Colon (tissue), 2 donors: ENCODE measurements at regions not wholly inside any gene's neighbourhood (a gene's known extent, or its start where the extent isn't known, plus 50 kb on each side); places are given as distances from the start of the nearest gene placed in this dataset.

ENCODE experiments used
- FAIRE-seq: peaks from 2 replicates; lab custom pipeline; 2012; peaks lifted over from hg19 to GRCh38; lab: Jason Lieb, UNC
- donor health status: control.
- donor health status: control.

DNA sequence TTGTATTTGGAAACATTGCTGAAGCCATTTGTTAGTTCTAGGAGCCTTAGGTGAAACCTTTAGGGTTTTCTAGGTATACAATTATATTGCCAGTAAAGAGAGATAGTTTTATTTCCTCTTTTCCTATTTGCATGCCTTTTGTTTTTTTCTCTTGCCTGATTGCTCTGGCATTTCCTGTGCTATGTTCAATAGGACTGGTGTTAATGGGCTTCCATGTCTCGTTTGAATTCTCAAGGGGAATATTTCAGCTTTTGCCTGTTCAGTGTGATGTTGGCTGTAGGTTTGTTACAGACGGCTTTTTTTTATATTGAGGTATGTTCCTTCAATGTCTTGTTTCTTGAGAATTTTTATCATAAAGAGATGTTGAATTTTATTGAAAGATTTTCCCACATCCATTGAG is 1054.9 kb upstream of the NXPH2 start:
- FAIRE-seq, result no peak

- FAIRE-seq, result no peak
These were observed 1047.8 kb upstream of the NXPH2 start for GRCh38 chr2:139828011-139828410.

- no peak for FAIRE-seq
These were observed 1045.5 kb upstream of the NXPH2 start for GRCh38 chr2:139825726-139826125.

GRCh38 chr2:139819273-139819796 is 1039.1 kb upstream of the NXPH2 start:
- no peak for FAIRE-seq

DNA sequence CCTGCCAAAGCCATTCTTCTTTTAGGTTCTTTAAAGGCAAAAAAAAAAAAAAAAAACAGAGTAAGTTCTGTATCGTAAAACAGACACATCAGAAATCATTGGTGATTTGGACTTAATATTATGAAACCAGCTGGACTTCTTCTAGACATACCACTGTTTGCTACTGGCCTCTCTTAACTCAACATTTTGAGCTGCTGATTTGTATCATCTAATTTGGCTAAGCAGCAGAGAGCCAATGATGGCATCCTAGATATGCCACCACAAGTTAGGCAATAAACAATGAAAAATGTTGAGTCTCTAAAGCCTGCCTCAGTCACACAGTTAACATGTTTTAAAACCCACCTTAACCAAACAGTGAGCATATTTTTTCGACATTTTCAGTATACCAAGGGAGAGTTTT is 1034.3 kb upstream of the NXPH2 start:
- no peak for FAIRE-seq

GRCh38 chr2:139813340-139813739 is 1033.2 kb upstream of the NXPH2 start:
- no peak for FAIRE-seq

DNA sequence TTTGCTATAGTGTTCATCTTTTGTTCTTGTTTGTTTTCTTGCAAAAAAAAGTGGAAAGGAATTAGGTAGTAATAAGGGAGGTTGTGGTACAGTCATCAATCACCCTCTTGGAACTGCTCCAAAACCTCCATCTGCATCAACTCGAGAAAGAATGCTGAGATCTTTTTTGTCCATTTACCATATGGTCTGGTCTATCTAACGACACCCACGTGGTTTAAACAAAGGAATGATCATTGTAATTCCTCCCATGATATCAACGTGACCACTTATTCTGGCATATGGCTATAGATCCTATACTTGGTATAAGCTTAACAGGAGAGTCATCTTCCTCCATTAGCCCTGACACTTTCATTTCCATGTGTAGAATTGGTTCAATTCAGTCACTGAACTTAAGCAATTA is 1025.3 kb upstream of the NXPH2 start:
- no peak for FAIRE-seq

- no peak for FAIRE-seq
These were observed 1018.2 kb upstream of the NXPH2 start for GRCh38 chr2:139798391-139798790.

- FAIRE-seq, result no peak
These were observed 1010.9 kb upstream of the NXPH2 start for GRCh38 chr2:139790807-139791752.

GRCh38 chr2:139790136-139790535 is 1009.9 kb upstream of the NXPH2 start:
- no peak for FAIRE-seq

DNA sequence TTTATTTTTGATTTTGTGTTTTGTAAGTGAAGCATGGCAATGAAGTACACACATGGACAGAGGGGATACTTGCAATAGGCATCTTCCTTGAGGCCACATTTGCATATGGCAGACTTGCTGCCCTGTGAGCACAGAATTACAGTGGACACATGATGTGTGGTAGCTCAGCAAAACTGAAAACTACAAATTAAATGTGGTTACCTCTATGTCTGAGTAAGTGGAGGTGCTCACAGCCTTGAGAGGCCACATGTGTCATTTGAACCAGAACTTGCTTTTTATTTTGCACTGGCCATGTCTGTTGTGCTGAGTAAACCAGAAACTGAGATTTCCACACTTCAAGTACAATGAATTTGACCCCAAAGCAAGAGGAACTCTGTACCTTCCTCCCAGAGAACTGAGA is 998.5 kb upstream of the NXPH2 start:
- no peak for FAIRE-seq

- FAIRE-seq, result no peak
These were observed 993.6 kb upstream of the NXPH2 start for GRCh38 chr2:139773720-139774277.

- FAIRE-seq, result no peak
These were observed 989.4 kb upstream of the NXPH2 start for GRCh38 chr2:139769633-139770032.

DNA sequence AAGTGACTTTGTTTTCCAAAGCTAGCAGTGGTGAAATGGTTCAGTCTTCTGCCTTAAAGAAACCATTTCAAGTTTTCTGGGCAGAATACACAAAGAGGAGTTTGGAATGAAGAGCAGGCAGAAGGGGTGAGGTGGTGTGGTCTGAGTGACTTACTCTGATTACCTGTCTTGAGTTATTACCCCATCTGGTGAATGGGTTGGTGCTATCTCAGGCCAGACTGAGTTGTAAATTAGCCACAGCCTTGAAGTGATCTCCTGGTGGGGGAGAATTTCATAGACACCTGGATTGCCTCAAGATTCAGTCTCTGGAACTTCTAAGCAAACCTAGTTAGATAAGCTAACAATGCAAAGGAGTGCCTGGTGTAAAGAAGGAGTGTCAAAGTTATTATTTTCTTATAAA is 983.5 kb upstream of the NXPH2 start:
- FAIRE-seq, result no peak

GRCh38 chr2:139759000-139759505 is 978.9 kb upstream of the NXPH2 start:
- no peak for FAIRE-seq

DNA sequence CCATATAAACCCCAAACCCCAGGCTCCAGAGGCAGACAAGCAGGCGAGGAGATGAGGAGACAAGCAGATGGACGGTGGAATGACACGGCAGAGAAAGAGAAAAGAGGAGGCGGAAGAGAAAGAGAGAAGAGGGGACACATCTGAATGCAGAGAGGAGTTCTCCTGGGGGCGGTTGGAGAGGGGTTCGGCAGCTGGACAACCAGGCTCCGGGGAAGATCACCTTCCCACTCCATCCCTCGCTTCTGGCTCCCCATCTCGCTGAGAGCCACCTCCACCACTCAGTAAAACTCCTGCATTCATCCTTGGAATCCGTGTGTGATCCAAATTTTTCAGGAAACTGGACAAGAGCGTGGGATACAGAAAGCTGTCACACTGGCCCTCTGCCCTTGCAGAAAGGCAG is 966.7 kb upstream of the NXPH2 start:
- no peak for FAIRE-seq

DNA sequence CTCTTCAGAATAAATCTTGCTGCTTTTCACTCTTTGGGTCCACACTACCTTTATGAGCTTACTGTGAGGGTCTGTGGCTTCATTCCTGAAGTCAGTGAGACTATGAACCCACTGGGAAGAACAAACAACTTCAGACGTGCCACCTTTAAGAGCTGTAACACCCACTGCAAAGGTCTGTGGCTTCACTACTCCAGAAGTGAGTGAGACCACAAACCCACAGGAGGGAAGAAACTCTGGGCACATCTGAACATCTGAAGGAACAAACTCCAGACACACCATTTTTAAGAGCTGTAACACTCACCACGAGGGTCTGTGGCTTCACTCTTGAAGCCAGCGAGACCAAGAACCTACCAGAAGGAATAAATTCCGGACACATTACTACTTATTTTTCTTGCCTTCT is 964.1 kb upstream of the NXPH2 start:
- FAIRE-seq, result no peak

DNA sequence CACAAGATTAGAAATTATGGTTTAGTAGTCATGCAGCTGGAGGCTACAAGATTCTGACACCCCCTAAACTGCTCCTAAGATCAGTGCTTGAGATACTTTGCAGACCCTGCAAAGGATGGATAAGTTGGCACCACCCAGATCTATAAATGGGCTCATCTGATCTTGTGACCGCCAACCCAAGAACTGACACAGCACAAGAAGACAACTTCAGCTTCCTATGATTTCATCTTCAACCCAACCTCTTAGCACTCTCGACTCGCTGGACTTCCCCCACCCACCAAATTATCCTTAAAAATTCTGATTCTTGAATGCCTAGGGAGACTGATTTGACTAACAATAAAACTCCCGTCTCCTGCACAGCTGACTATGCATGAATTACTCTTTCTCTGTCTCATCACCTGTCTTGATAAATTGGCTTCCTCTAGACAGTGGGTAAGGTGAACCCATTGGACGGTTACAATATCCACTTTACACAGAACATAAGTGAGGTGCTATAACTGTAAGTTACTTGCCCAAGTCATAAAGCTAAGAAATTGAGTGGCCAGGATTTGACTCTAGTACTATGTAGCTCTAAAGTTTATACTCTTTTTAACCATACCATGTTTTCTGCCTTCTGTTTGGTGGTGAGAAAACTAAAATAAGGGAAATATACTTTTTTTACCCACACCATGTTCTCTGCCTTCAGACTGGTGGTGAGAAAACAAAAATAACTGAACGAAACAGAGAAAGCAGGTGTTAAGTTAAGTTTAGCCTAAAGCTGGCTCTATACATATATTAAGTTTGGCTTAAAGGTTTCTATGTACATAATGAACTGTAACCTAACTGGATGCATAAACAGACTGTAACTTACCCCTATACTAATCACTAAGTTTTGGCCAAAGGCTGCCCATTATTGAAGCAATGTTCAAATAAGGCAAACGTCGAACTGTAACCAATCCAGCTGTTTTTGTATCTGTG is 962.3 kb upstream of the NXPH2 start:
- FAIRE-seq, result no peak

DNA sequence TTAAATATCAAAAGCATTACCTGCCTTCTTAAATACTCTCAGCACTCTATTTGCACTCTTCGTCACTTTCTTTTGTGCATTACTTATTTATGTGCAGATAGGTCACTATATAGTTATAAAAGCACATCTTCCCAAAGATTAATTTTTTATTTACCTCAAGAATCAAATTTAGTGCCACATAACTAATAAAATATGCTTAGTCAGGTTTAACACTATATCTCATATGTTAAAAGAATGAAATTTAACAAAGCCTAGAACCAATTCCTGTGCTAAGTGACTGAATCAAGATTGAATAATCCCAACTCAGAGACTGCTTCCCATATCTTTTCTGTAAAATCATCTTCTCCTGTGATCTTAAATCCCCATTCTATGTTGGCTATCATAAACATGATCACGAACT is 957.5 kb upstream of the NXPH2 start:
- no peak for FAIRE-seq

GRCh38 chr2:139730197-139730596 is 950.0 kb upstream of the NXPH2 start:
- no peak for FAIRE-seq

- no peak for FAIRE-seq
These were observed 941.3 kb upstream of the NXPH2 start for GRCh38 chr2:139721411-139721995.

DNA sequence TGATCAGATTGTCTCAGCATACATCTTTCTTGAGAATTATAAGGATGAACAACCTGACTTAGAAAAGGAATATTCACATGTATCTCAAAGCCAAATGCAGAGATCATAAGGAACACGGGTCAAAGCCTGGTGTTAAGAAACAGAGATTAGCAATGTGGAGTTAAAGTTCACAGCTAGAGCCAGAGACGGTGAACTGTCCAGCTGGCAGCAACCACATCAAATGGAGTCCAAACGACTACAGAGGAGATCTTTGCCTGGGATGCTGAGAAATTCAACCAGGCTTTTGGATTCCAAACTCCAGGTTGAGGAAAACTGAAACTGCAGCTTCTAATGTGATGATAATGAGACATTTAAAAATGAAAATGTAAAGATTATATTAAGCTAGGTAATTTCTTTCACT is 939.9 kb upstream of the NXPH2 start:
- no peak for FAIRE-seq
